Endothelial cell of umbilical vein (primary cell): ENCODE measurements at regions not wholly inside any gene's neighbourhood (a gene's known extent, or its start where the extent isn't known, plus 50 kb on each side); places are given as distances from the start of the nearest gene placed in this dataset.

Source experiments
- BruUV-seq: library from RNA; stranded (reverse); fragments of 400-500 nt; replicated peaks from 2 replicates; lab custom pipeline; 2021; lab: Mats Ljungman, UMichigan
- CTCF ChIA-PET: fragments of 300-600, 350-600 bp; sonication (Branson Sonifier 250); formaldehyde crosslinking; loops from one replicate; lab custom pipeline; 2021; ENCODE audit warnings: antibody characterized with exemption, inconsistent platforms; lab: Charles Lee
- POLR2A ChIA-PET: fragments of 300-600, 350-600 bp; sonication (Branson Sonifier 250); formaldehyde crosslinking; loops from one replicate; lab custom pipeline; 2021; ENCODE audit warnings: antibody characterized with exemption, inconsistent platforms; lab: Charles Lee
- DNase-seq: peaks from one replicate; pipeline ENCODE4 v3.0.0-alpha.2; 2011; ENCODE audit warnings: low read depth, low spot score
- FAIRE-seq: peaks from 2 replicates; lab custom pipeline; 2011; peaks lifted over from hg19 to GRCh38; lab: Jason Lieb, UNC
- H2AFZ ChIP-seq: 2 replicates; pipeline ENCODE4 v1.6.0; 2012; ENCODE audit warnings: low read depth, low read length, control low read depth, inconsistent platforms
- H3K27ac ChIP-seq: 2 replicates; pipeline ENCODE4 v1.5.1; 2011; ENCODE audit warnings: low read depth, mild to moderate bottlenecking, control low read depth, low read length, moderate library complexity; ENCODE audit not compliant: insufficient read depth
- H3K27me3 ChIP-seq, 2 experiments: 2 replicates each; pipeline versions ENCODE4 v1.6.0 to v1.6.1; 2011; ENCODE audit warnings: low read length in 2 of 2, mixed read lengths in 1 of 2; ENCODE audit not compliant: control insufficient read depth in 2 of 2, insufficient read depth in 2 of 2
- H3K36me3 ChIP-seq, 2 experiments: 2 replicates in 1 of 2; 3 replicates in 1 of 2; pipeline ENCODE4 v1.5.1; 2011; ENCODE audit warnings: low read length in 2 of 2, mild to moderate bottlenecking in 1 of 2, moderate library complexity in 1 of 2; ENCODE audit not compliant: control insufficient read depth in 2 of 2, insufficient read depth in 2 of 2; ENCODE audit errors: extremely low read depth in 1 of 2
- H3K4me1 ChIP-seq: 3 replicates; pipeline ENCODE4 v1.5.1; 2011; ENCODE audit warnings: mild to moderate bottlenecking, low read length; ENCODE audit not compliant: control insufficient read depth, insufficient read depth; ENCODE audit errors: extremely low read depth
- H3K4me2 ChIP-seq: 2 replicates; pipeline ENCODE4 v1.6.1; 2011; ENCODE audit warnings: low read length, control low read depth, mixed read lengths; ENCODE audit not compliant: insufficient read depth
- H3K4me3 ChIP-seq, 3 experiments: fragments of 200-600 bp in 1 of 3; sonication (generic), shearing (Covaris generic) in 1 of 3; replicated peaks in 1 of 3; 2 replicates each; pipeline ENCODE4 v1.5.1; 2011 to 2016; ENCODE audit warnings: control low read depth in 3 of 3, low read length in 3 of 3, mild to moderate bottlenecking in 2 of 3, inconsistent platforms in 1 of 3, low read depth in 1 of 3, moderate library complexity in 1 of 3; ENCODE audit not compliant: insufficient read depth in 1 of 3
- H3K79me2 ChIP-seq: 2 replicates; pipeline ENCODE4 v1.6.0; 2012; ENCODE audit warnings: low read length, inconsistent platforms; ENCODE audit not compliant: control insufficient read depth, insufficient read depth
- H3K9ac ChIP-seq: replicated peaks from 2 replicates; pipeline ENCODE3; 2011; ENCODE audit warnings: low read length, control low read depth; ENCODE audit not compliant: insufficient read depth; ENCODE audit errors: extremely low read depth
- H3K9me1 ChIP-seq: replicated peaks from 3 replicates; pipeline ENCODE4 v1.6.0; 2011; ENCODE audit warnings: mild to moderate bottlenecking, low read length; ENCODE audit not compliant: control insufficient read depth, insufficient read depth; ENCODE audit errors: extremely low read depth
- H3K9me3 ChIP-seq: replicated peaks from 2 replicates; pipeline ENCODE4 v1.5.1; 2012; ENCODE audit warnings: low read length, inconsistent platforms; ENCODE audit not compliant: control insufficient read depth, insufficient read depth
- H4K20me1 ChIP-seq: replicated peaks from 2 replicates; pipeline ENCODE3; 2011; ENCODE audit warnings: mild to moderate bottlenecking, low read length; ENCODE audit not compliant: control insufficient read depth, insufficient read depth; ENCODE audit errors: extremely low read depth
- CTCF ChIP-seq, 2 donors: IDR thresholded peaks; 1 replicate in 1 of 2; 2 replicates in 1 of 2; pipeline ENCODE4 v1.5.1; 2011; ENCODE audit warnings: low read length in 2 of 2, mild to moderate bottlenecking in 2 of 2, moderate library complexity in 2 of 2, control low read depth in 1 of 2, inconsistent platforms in 1 of 2, low read depth in 1 of 2; ENCODE audit not compliant: insufficient read depth in 1 of 2; ENCODE audit errors: extremely low read depth in 1 of 2
- EZH2 ChIP-seq: IDR thresholded peaks from 2 replicates; pipeline ENCODE4 v1.6.1; 2012; ENCODE audit warnings: borderline replicate concordance, low read depth, mild to moderate bottlenecking, moderate library complexity, low read length, inconsistent platforms; ENCODE audit not compliant: severe bottlenecking
- FOS ChIP-seq: IDR thresholded peaks from 2 replicates; pipeline ENCODE4 v1.6.1; 2011; ENCODE audit warnings: mild to moderate bottlenecking, low read length, moderate library complexity, borderline replicate concordance; ENCODE audit not compliant: insufficient read depth
- GATA2 ChIP-seq: IDR thresholded peaks from 2 replicates; pipeline ENCODE4 v1.7.0; 2011; ENCODE audit warnings: low read depth, mild to moderate bottlenecking, moderate library complexity, mixed read lengths, low read length; ENCODE audit not compliant: insufficient read length, insufficient read depth
- JUN ChIP-seq: IDR thresholded peaks from 2 replicates; pipeline ENCODE4 v1.6.1; 2011; ENCODE audit warnings: borderline replicate concordance, low read depth; ENCODE audit not compliant: insufficient read length, insufficient read depth
- MYC ChIP-seq: IDR thresholded peaks from one replicate; pipeline ENCODE4 v1.6.1; 2011; ENCODE audit warnings: mild to moderate bottlenecking, low read depth, low read length
- POLR2A ChIP-seq: IDR thresholded peaks from 2 replicates; pipeline ENCODE4 v1.6.1; 2012; ENCODE audit warnings: low read depth, mild to moderate bottlenecking, control low read depth, low read length
- POLR2AphosphoS5 ChIP-seq: IDR thresholded peaks from 2 replicates; pipeline ENCODE4 v1.6.1; 2012; ENCODE audit warnings: low read depth, mild to moderate bottlenecking, control low read depth, low read length, moderate library complexity; ENCODE audit not compliant: insufficient read depth
- dilution Hi-C: fragments of 300-500 bp; cut with MboI; formaldehyde crosslinking; loops from one replicate; pipeline ENCODE4 v1.15.0; 2019; ENCODE audit warnings: low sequenced_read_pairs; ENCODE audit not compliant: extremely low pct_ligation_motif_present
- intact Hi-C: fragments of 100-400 bp; cut with micrococcal nuclease; formaldehyde crosslinking; loops from one replicate; pipeline ENCODE4 v1.10.0; 2022
- TF ChIP-seq, protein P1 (sequence below): IDR thresholded peaks from 2 replicates; pipeline ENCODE4 v1.6.1; 2011; ENCODE audit not compliant: insufficient read depth, insufficient read length

DNA sequence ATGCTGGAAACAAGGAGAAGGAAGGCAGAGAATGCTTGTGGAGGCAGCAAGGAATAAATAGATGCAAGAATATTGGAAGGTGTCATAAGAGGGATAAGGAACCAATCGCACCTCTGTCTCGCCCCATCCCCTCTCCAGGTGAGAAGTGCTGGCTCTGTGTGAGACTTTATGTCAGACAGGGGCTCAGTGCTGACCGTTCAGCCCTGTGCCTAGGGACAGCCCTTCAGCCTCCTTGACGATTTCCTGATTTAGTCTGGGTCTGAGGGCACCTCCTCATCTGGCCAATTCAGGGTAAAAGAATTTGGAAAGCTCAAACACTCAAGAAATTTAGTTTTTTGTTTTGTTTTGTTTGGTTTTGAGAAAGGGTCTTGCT, 54.9 kb downstream of the FAM241B start:
- H3K9ac ChIP-seq: no peak overlapping the region
- peaks cover 2% of the 10 kb centered on the region for H3K4me1 ChIP-seq
- FAIRE-seq (no peak), DNase-seq (no peak)
- no peak overlapping the region for H2AFZ ChIP-seq
- ChIA-PET POLR2A (no interaction called here), CTCF (interaction anchor here (0.9 to 1.7 kb wide), 5 partner anchors 15 to 273 kb away, joined by 3 to 4 read pairs (median 4); no protein-coding TSS in a partner anchor)
- no peaks in the 10 kb centered on the region for H3K79me2 ChIP-seq
- no peaks in the 10 kb centered on the region for H3K9me3 ChIP-seq
- no peaks in the 10 kb centered on the region for H3K36me3 ChIP-seq
- dilution Hi-C loops: no loop called here
- no peaks in the 10 kb centered on the region for H3K9me1 ChIP-seq
- no TSS peak for BruUV-seq
- H3K27ac ChIP-seq: no peak overlapping the region
- peaks cover 17 to 19% of the 10 kb centered on the region in 2 experiments for H3K27me3 ChIP-seq
- H3K4me2 ChIP-seq: no peak overlapping the region
- H4K20me1 ChIP-seq: no peaks in the 10 kb centered on the region
- no peak overlapping the region for H3K4me3 ChIP-seq
- TF ChIP-seq EZH2: no peak
- TF ChIP-seq, protein P1, sequence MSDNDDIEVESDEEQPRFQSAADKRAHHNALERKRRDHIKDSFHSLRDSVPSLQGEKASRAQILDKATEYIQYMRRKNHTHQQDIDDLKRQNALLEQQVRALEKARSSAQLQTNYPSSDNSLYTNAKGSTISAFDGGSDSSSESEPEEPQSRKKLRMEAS: no peak
- TF ChIP-seq MYC: no peak
- TF ChIP-seq POLR2A: no peak
- no peak for TF ChIP-seq JUN
- TF ChIP-seq FOS: no peak
- TF ChIP-seq GATA2: no peak
- TF ChIP-seq POLR2AphosphoS5: no peak
- TF ChIP-seq CTCF (IDR thresholded peaks at IDR 0.05; ENCODE audit: extremely low read depth in 1 of 2, insufficient read depth in 1 of 2, low read depth in 1 of 2, low read length in 2 of 2): no peak
- intact Hi-C loops: no loop called here
